HG02610 (cell line): ENCODE measurements at regions not wholly inside any gene's neighbourhood (a gene's known extent, or its start where the extent isn't known, plus 50 kb on each side); places are given as distances from the start of the nearest gene placed in this dataset.
A peak's percentile ranks its signal among the peaks of the same experiment; 100 is the strongest.

Experiments
- ATAC-seq: cut with Tn5 transposase; IDR thresholded peaks from one replicate; pipeline ENCODE4 v1.9.1; 2021; ENCODE audit warnings: mild to moderate bottlenecking, moderate library complexity; ENCODE audit not compliant: unreplicated experiment

- no peak for ATAC-seq
These were observed 165.2 kb downstream of the ZPLD1 start for GRCh38 chr3:102599819-102600576.

- ATAC-seq = no peak
These were observed 170.3 kb downstream of the ZPLD1 start for GRCh38 chr3:102605153-102605552.

DNA sequence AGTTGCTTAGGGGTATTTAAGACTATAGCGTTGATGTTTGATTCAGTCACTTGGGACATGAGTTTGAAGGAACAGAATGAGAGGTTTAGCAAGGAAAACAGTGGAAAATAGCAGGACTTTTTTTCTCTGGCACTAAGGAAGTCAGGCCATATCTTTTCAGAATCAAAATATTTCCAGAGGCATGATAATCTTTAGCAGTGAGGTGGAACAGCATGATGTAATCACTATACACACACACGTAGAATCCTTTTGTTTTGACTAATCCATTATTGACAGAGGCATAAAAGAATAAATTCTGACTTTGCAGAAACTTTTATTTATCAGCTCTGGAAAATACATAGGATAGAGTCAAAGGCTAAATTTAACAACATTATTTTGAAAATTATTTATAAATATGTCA, 174.1 kb downstream of the ZPLD1 start:
- no peak for ATAC-seq

DNA sequence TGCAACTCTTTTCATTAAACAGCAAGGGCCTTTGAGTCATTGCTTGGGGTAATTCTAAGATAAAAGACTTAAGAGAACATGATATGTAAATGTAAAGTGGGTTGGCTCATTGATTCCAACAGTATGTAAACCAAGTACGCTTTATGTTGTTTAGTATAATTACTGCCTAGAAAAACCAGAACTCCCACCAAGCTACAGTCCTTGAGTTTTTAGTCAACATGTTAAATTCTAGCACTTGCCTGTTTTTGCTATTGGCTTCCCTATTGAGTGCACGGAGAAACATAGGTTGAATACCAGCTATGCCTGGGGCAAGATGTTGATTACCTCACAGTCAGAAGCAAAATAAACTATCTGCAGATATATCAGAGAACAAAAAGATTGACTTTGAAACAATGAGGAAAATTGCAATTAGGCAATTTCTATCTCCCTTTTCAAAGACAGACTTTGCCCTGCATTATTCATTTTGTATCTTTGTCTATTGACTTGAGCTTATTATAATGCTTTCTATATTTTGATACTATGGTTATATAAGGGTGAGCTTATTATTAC, 179.3 kb downstream of the ZPLD1 start:
- no peak for ATAC-seq

- ATAC-seq = no peak
These were observed 179.8 kb downstream of the ZPLD1 start for GRCh38 chr3:102614585-102614984.

GRCh38 chr3:102617381-102617780, 182.6 kb downstream of the ZPLD1 start:
- ATAC-seq = no peak

DNA sequence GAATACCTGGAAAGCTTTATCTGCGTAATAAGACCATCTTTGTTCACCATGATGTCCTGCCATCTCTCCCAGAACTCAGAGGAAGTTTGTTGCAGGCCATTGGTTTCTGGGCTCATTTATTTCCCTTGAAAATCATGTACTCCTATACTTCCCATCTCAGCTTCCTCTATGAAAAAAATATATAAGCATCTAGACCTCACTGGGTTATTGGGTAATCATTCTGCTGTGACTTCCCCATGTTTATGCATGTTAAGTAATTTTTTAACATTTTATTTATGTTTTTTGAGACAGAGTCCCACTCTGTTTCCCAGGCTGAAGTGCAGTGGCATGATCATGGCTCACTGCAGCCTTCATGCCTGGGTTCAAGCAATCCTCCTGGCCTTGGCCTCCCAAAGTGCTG, 184.5 kb downstream of the ZPLD1 start:
- no peak for ATAC-seq

- ATAC-seq = no peak
These were observed 195.1 kb downstream of the ZPLD1 start for GRCh38 chr3:102629943-102630342.

DNA sequence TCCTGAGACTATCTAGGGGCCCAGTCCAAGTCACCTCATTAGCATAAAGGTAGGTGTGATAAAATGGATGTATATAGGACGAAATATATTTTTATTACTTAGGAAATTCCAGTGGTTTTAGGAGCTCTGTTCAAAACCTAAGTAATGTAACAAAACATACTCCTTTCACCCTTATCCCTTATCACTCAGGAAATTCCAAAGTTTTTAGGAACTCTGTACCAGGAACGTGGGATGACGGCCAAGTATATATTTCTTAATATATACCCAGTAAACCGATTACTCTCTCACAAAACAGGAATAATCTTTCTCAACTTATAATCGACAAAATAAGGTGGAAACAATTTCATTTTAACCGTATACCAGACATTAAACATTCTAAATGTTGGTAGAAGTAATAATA, 195.7 kb downstream of the ZPLD1 start:
- ATAC-seq = no peak

DNA sequence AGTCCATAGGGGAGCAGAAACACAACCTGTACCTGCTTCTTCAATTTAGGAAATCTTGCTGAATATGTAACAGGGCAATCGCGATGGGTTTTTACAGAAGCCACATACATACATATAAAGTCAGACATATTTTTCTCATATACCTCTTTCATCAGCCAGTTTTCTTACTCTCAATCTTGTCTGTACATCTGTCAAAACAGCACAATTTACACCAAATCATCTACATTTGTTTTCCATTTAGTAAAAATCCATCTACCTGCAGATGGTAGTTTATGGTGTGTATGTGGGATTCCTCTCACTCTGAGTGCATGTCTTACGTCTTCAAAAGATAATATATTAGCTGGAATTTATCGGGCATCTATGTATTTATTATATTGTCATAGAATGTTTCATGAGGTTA, 208.7 kb downstream of the ZPLD1 start:
- no peak for ATAC-seq

GRCh38 chr3:102646557-102646956, 211.7 kb downstream of the ZPLD1 start:
- ATAC-seq = no peak

GRCh38 chr3:102660653-102661052, 225.8 kb downstream of the ZPLD1 start:
- ATAC-seq = no peak

GRCh38 chr3:102661707-102662497, 227.1 kb downstream of the ZPLD1 start:
- no peak for ATAC-seq

- no peak for ATAC-seq
These were observed 227.6 kb downstream of the ZPLD1 start for GRCh38 chr3:102662498-102662772.

GRCh38 chr3:102664126-102664525, 229.3 kb downstream of the ZPLD1 start:
- no peak for ATAC-seq

DNA sequence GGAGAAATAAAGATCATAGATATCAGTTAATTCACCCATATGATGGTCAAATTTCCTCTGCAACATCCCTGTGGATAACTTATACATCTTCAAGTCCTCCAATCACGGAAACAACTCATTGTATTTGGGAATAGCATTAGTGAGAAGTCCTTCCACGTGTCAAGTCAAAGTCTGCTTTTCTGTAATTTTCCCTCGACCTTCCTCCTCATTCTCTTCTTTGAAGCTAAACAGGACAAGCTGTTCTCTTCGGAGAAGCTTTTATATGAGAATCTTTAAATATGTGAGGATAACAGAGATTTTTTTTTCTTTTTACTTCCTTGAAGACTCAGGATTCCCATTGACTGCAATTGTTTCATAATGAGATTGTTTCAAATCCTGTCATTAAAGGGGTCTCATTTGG, 230.4 kb downstream of the ZPLD1 start:
- ATAC-seq = no peak

- ATAC-seq = no peak
These were observed 233.4 kb downstream of the ZPLD1 start for GRCh38 chr3:102668247-102668646.

DNA sequence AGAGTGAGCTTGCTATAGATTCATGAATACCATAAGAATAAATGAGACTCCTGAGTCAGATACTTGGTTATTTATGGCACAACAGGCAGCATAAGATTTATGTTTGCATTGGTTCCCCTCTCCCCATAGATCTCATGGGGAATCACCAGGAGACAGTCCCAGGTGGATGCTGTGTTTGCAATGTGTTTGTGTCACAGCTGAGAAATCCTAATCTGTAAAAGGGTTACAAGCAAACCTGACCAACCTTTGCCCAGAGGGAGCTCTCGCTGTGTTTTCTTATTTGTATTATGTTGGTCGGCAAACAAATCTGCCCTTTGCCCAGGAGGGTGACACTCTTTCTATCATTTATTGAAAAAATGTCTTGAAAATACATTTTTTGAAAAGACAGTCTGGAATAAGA, 236.2 kb downstream of the ZPLD1 start:
- no peak for ATAC-seq

DNA sequence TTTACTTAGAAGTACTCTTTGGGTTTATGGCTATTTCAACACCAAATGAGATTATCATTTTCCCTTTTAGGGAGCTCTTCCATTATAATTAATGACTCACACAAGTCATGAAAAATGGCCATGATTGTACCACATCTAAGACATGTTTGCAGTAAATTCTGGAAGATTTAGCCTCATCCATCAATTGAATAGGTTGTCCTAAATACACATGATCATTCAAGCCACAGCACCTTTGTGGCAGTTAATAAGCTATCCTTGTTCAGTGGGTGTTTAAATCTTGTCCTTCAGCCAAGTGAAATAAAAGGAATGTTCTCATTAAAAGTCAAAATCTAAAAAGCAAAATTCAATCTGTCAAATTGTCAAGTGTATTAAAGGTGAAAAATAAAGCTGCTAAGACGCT, 237.5 kb downstream of the ZPLD1 start:
- no peak for ATAC-seq

GRCh38 chr3:102673271-102674115, 238.7 kb downstream of the ZPLD1 start:
- ATAC-seq = peak; percentile 82

GRCh38 chr3:102674284-102674683, 239.5 kb downstream of the ZPLD1 start:
- ATAC-seq = no peak
